GM18873 (cell line): ENCODE measurements at regions not wholly inside any gene's neighbourhood (a gene's known extent, or its start where the extent isn't known, plus 50 kb on each side); places are given as distances from the start of the nearest gene placed in this dataset.
"Not testable (repeated sequence)": the region's sequence is repeated elsewhere in the genome, so short reads cannot be mapped to it uniquely, and the experiment has no call there.

Experiments
- ATAC-seq: cut with Tn5 transposase; IDR thresholded peaks from one replicate; pipeline ENCODE4 v1.9.1; 2021; ENCODE audit warnings: mild to moderate bottlenecking, moderate library complexity, moderate number of reproducible peaks; ENCODE audit not compliant: unreplicated experiment, low FRiP score

DNA sequence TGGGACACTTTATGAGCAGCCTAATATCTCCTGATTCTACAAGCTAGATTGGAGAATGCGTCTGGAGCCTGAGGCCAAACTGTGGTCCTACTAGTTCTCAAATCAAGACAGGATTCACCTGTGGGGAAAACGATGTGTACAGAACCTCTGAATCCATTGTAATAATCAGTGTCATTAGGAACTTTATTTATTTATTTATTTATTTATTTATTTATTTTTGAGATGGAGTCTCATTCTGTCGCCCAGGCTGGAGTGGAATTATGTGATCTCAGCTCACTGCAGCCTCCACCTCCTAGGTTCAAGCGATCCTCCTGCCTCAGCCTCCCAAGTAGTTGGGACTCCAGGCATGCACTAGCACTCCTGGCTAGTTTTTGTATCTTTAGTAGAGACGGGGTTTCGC lies 52.6 kb upstream of the KIF26B start:
- ATAC-seq, result not testable (repeated sequence)

DNA sequence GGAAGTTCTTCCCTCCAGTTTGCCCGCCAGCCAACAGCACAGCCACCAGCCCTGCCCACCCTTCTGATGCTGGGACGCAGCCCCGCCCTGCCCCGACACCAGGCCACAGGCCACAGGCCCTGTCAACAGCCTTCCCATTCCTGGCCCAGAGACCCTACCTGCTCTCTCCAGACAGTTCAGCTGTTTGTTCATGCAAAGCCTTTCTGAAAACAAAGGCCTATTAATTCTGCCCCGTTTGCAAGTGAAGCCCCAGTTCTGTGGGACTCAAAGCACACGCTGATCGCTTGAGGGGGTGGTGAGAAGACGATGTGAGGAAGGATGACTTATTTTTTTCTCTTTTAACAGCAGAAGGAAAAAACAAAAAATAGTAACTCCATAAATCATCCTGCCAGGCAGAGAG lies 55.4 kb upstream of the KIF26B start:
- no peak for ATAC-seq

DNA sequence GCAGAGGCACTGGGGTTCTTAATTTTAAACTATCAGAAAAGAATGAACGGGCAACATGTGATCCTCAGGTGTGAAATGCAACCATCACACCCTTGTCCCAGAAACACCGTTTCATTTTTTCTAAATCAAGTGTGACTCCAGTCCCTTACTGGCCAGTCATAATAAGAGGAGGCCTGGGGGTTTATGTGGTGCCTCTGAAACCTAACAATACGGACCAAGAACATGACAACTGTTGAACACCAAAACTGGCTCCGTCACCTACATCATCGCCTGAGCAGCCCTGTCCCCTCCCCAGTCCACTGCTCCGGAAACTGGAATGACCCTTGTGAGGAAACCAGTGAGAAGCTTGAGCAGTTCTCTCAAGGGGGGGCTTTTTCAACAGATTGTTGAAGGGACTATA lies 55.9 kb upstream of the KIF26B start:
- no peak for ATAC-seq

DNA sequence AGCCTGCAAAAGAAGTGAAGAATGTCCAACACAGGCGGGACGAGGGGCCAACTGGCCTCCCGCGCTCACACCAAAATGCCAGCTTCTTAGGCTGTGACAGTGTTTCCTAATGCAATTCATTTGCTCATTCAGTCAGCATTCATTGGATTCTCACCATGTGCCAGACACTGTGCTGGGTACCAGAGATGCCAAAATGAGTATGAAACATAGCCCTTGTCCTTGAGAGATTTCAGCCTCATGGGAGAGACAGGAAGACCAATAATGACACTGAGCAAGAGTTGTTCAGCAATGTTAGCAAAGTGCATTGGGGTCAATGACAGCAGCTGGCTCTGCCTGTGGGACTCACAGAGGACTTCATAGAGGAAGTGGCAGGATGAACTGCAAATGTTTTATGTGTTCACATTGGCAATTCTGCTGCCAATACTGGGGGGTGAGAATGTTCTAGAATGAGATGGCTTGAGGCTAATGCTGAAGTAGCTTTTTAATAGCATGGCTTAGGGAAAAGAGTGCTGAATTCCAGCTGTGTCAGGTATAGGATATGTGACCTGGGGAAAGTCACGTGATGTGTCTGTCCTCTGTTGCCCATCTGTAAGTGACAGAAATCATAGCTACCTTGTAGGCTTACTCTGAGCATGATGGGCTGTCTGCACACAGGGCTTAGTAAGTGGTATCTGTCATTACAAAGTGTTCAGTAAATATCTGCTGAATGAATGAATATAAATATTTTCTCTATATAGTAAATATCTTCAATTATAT lies 58.3 kb upstream of the KIF26B start:
- no peak for ATAC-seq

DNA sequence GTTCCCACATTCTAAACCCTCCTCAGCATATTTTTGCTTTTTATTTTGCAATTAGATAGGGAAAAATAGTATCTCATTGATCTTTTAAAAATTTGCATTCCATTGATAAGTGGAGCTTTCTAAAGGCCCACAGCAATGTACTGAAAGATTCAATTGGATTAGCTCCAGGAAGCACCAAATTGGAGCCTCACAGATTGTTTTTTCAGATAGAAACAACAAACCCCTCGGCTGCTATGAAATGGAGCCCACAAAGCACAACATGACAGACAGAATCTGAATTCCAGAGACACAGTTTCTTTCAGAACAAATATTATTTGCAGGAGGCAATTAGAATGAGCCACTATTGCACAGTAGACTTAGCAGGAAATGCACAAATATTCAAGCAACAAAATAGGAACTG lies 58.9 kb upstream of the KIF26B start:
- ATAC-seq, result no peak

DNA sequence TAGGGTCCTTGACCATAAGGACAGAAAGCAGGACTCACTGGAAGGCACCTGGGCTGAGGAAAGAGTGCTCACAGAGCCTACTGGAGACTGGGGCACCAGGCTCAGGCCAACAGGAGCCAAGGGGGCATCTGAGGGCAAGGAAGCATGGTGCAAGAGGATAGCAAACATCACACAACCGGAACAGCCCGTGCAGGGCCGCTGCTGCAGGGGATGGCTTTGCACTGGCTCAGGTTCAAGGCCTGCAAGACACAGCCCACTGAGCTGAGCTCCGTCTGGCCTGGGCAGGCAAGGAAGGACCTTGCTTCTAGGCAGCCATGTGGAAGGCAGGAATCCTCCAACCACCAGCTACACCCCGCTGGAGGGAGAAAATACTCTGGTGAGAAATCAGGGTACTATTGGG lies 59.8 kb upstream of the KIF26B start:
- no peak for ATAC-seq

DNA sequence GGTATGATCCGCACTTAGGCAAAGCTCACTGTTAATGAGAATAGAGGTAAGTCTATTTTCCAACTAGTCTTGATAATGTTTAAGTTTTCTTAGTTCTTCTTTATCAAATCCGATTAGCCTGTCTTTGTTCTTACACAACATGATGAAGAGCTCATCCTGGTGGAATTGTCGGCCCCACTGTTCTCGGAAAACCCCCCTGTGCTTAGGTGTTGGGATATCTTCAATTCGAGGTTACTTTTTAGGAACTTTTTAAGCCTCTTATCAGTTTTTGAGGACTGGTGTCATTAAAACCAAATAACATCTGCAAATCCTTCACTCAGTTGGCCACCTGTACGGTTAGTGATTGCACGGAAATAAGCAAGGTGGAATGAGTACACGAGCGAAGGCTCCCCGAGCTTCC lies 60.7 kb upstream of the KIF26B start:
- ATAC-seq, result no peak

DNA sequence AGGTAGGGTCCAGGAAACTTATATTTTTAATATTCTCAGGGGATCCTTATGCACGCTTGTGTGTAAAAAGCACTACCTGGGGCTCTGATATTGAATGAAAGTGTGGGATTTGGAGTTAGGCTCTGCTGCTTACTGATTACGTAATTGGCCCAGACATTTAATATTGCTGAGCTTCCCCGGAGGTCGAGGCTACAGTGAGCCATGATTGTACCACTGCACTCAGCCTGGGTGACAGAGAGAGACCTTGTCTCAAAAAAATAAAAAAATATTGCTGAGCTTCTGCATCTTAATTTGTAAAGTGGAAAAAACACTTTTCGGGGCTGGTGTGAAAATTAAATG lies 62.2 kb upstream of the KIF26B start:
- ATAC-seq, result no peak

DNA sequence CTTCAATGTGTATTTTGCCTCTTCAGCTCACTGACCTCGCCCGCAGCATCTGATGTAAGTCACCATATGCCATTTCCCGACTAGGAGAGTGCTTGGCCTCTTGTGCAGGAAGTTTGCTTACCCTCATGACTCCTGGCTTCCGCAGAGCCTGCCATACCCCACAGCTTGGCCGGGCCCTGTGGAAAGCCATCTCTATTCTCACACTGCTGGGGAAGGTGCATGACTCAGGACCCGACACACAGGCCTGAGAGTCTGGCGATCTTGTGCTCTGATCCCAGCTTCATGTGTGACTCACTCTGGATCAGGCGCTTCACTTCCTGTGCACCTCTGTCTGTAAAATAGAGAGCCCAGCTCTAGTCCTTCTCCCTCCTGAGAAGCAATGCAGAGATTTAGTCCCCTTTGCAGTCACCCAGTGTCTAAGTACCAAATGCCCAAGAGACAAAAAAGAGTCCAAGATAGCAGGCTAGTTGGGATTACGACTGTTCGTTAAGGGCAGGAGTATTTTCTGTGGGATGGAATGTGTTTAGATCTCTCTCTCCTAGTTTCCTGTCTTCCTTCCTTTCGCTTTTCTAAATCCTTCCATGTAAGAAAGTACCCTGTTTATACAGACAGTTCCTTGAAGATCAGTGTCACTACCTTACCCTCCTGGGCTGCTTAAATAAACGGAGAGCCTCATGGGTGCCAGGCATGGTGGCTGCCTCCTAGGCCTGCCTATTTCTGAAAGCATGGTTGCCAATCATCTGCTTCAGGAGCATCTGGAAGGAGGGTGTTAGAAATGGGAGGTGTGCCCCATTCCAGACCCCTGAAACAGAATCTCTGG lies 62.8 kb upstream of the KIF26B start:
- no peak for ATAC-seq

DNA sequence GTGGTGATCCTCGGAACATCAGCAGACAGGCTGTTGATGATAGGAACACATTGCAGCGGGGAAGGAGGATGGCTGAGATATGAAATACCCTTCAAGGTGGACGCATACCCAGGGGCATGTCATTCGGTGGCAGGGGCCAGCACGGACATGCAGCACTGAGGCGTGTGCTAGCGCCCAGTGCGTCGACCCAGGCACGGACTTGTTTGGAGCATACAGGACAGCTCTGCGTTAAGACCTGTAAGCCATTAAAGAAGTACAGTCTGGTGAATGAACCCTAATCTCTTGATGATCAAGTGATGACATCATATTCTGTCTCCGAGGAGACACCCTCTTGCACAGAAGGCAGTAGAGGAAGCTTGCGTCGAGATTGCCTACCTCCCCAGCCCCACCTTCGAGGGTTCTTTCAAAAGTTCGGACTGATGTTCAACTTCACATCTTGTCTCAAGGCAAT lies 63.6 kb upstream of the KIF26B start:
- ATAC-seq, result no peak

DNA sequence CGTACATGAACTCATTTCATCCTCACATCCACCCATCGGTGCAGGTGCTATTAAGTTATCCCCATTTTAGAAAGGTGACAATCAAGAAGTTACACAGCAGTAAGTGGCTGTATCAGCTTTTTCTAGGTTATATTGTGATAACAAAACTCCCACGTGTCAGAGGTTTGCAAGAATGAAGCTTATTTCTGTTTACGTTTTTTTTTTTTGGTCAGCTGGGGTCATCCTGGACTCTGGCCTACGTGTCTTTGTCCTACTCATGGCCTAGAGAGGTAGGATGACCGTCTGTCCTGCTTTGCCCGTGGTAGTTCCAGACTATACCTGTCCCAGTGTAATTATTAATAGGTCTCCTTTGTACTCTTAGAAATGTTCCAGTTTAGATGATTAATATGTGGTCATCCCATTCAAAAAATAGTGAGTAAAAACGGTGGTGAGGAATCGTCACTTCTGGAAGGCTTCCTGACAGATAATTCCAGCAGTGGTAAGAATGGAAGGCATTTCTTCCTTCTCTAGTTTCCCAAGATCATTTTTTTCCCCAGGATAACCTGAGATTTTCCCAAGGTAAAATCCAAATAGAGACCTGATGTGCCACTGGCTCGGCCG lies 64.2 kb upstream of the KIF26B start:
- ATAC-seq, result no peak

DNA sequence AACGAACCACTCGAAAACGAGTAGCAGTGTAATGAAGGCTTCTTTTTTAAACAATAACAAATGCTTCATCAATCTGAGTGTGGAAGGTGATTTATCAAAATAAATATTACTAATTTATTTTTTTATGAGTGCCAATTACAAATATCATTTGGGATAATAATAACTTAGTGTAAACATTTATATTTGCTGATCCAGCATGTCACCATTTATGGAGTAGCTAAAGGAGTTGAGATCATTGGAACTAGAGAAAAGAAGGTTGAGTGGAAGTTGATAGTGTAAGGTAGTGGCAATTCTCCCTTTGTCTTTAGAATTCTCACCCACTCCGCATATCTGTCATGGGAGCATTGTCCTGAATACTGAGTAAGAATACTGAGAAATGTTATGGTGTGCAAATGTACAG lies 67.1 kb upstream of the KIF26B start:
- ATAC-seq, result no peak

DNA sequence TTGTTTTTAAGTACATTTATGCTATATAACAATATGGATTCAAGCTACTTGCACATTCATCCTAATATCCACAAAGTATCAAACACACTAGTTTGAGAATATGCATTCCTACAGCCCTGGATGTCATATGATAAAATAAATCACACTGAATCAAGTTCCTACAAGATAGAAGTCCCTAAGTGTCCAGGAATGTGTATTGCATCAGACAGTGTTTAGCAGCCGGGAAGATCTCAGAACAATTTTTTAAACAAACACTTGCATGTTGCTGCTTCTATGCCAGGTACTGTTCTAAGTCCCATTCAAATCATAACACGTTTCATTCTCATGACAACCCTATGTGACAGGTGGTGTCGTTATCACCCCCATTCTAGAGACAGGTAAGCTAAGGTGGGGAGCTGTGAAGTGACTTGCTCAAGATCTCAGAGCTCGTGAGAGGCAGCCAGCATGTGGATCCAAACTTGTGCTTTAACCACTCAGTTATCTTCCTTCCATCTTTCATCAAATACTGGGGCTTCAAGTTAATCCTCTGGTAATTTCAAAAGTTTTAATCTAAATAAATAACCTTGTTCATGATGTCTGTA lies 68.3 kb upstream of the KIF26B start:
- ATAC-seq, result no peak

DNA sequence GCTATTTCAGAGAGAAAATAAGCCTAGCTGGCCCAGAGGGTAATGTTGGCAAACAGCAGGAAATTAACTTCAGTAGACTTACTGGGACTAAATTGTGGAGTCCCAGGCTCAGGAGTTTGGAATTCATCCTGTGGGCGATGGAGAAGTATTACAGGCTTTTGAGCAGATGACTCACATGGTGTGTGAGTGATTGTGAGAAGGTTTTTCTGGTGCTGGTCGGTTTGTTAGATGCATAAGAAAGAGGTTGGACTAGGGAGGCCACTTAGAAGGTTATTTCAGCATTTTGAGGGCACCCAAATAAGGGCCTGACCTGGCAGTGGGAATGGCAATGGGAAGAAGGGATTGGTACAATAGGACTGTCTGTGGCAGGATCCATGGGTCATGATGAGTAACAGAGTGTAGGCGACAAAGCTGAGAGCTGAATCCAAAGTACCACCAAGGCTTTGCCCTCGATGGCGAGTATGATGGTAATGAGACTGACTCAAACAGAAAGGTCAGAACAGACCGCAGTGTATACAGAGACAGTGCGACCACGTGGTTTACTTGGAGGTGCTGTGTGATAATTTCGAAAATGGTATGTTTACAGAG lies 69.2 kb upstream of the KIF26B start:
- peak; percentile 91 for ATAC-seq

DNA sequence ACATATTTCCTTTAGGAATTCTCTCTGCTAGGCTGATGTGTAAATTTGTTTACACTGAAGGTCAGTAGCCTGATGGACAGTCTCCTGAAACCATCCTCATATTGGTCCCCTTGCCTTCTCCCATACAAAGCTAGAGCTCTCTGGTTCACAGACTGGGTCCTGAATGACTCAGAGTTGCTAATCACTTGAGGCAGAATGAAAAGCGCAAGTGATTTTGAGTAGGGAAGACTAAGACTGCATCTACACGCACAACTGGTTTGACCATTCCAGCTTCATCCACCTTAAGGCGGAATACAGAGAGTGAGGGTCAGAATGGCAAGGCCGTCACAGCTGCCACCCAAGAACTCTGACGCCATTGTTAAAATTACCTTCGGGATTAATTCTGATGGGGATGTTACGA lies 70.2 kb upstream of the KIF26B start:
- ATAC-seq, result no peak

DNA sequence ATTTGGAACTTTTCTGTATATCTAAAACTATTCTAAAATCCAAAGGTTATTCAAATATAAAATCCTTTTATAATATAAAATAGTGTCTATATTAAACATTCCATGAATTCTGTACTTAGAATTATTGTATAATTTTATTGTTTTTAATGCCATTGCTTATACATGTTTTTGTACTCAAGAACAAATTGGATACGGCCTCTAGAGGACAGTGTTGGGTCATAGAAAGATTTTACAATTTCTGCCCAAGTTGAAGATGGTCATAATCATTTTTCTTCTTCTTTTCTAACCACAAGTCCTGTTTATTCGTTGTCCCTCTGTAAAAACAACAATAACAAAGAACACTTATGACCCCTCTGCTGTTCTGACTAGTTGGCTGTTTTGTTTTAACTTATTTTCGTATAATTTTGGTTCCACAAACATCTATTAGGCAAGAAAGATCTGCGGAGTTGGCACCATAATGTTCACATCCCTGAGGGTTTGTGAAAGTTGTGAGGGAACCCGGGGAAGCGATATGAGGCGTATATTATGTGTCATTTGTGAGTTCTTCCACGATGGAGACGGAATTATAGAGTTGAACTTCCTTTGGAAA lies 75.7 kb upstream of the KIF26B start:
- ATAC-seq, result no peak

DNA sequence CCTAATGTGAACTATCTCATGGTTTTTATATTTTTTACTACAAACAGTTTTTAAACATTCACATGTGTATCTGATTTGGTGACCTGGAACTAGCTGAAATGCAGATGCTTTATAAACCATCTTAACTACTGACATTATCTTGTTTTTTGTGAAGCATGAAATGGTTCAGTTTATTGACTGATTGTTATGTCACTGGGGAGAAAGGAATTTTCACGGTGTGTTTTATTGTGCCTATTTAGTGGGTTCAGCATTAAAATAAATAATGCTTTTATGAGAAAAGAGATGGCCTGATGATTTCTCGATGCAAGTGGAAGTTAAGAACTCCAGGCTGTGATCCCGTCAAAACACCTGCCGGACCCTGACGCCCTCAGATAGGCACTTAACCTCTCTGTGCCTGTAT lies 79.9 kb upstream of the KIF26B start:
- ATAC-seq, result no peak

DNA sequence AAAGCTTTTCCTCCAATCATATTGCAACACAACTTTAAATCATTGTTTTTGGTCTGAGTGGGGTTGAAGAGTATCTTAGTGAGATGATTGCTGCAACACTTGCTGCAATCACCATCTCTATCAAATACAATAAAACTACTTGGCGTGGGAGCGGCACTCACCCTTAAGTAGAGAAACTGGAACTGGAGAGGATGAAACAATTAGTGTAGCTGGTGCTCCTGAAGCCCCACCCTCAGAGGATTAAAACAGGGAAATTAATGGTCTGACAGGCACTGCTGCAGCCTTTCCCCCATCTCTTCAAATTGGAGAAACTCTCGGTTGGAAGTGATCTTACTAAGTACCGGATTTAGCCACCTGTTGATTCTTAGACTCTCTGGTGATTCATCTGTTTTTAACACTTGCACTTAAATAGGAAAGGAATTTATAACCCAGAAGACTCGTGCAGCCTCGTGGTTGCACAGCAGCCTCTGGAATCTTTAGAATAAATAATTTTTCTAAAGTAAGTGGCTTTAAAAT lies 80.5 kb upstream of the KIF26B start:
- no peak for ATAC-seq

DNA sequence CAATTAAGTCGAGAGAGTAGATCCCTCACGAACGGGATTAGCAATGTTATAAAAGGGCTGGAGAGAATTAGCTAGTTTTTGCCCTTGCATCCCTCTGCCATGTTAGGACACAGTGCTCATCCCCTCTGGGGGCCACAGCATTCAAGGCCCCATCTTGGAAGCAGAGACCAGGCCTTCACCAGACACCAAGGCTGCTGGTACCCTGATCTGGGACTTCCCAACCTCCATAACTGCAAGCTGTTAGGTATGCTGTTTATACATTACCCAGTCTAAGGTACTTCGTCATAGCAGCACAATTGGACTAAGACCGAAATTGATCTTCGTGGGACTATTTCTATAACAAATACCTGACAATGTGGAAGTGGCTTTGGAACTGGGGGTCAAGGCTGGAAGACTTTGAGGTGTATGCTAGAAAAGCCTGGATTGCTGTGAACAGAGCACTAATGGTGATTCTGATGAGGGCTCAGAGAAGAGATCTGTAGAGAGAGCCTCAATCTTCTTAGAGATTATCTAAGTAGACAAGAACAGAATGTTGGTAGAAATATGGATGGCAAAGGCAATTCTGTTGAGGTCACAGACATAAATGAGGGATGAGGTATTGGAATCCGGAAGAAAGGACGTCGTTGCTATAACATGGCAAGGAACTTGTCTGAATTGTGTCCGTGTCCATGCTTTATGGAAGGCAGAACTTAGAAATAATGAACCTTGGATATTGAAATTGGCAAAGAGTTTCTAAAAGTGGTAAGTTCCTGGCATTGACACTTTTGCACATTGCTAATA lies 83.8 kb upstream of the KIF26B start:
- ATAC-seq, result no peak

DNA sequence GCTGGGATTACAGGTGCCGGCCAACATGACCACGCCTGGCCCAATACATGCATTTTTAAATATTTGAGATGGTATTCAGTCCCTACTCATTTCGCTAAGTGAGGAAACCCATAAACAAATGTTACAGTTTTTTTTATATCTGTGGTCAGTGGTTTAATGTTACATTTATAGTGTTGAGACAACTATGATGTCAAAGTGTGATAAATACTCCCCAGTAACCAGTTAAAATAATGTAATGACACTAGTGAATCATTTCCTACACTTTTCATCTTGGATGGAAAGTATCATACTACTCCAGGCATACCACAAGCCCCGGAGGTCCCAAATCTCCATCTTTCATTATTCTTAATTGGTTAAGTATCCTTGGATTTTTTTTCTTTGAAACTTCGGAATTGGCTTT lies 87.5 kb upstream of the KIF26B start:
- no peak for ATAC-seq
